ENCODE measurements at regions not wholly inside any gene's neighbourhood (a gene's known extent, or its start where the extent isn't known, plus 50 kb on each side); places are given as distances from the start of the nearest gene placed in this dataset.

DNA sequence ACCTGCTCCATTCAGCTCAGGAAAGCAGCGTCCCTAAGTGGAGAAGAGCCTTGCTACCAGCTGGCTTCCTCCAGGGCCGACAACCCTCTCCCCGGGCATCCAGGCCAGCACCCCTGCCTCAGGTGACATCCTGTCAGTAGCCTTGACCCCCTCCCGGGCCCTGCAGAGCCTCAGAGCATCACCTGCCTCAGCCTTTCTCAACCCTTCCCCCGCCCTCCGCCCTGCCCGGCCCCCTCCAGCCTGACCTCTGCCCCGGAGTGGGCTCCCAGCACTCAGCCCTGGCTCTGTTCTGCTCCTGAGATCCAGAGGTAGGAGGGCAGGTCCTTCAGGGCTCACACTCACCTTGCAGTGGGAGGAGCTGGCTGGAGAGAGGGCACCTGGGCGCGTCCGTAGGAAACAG, 73.8 kb upstream of the METRNL start:
- 93 to 96% (median 94%) methylated on average over 7 to 11 of the region's 11 CpGs for WGBS, 4 donors
- DNase-seq: no peak
- TF ChIP-seq POLR2A (IDR thresholded peaks at IDR 0.05) (no peak), CTCF (IDR thresholded peaks at IDR 0.05) (no peak)
- Histone ChIP-seq H3K27ac (no peak overlapping the region), H3K27me3 (no peaks in the 10 kb centered on the region), H3K4me3 (no peak overlapping the region), H3K9me3 (replicated peaks in 1 of 3) (no peaks in the 10 kb centered on the region), H3K36me3 (replicated peaks in 1 of 2) (peaks cover 0 to 4% of the 10 kb centered on the region in 2 donors), H3K4me1 (replicated peaks in 1 of 2) (no peaks in the 10 kb centered on the region)
- intact Hi-C loops (cut with DNase I): no loop called here

- no peak for TF ChIP-seq CTCF (IDR thresholded peaks at IDR 0.05)
- no peak for TF ChIP-seq POLR2A (IDR thresholded peaks at IDR 0.05)
- Histone ChIP-seq H3K36me3 (replicated peaks in 1 of 2) (peaks cover 0 to 4% of the 10 kb centered on the region in 2 donors), H3K27me3 (no peaks in the 10 kb centered on the region), H3K4me3 (no peak overlapping the region), H3K9me3 (replicated peaks in 1 of 3) (no peaks in the 10 kb centered on the region), H3K27ac (no peak overlapping the region), H3K4me1 (replicated peaks in 1 of 2) (no peaks in the 10 kb centered on the region)
- 84 to 93% (median 89%) methylated on average over 35 to 38 of the region's 38 CpGs for WGBS, 4 donors
- intact Hi-C loops (cut with DNase I): no loop called here
- DNase-seq: no peak
These were observed 72.6 kb upstream of the METRNL start for GRCh38 chr17:83006515-83007455.

DNA sequence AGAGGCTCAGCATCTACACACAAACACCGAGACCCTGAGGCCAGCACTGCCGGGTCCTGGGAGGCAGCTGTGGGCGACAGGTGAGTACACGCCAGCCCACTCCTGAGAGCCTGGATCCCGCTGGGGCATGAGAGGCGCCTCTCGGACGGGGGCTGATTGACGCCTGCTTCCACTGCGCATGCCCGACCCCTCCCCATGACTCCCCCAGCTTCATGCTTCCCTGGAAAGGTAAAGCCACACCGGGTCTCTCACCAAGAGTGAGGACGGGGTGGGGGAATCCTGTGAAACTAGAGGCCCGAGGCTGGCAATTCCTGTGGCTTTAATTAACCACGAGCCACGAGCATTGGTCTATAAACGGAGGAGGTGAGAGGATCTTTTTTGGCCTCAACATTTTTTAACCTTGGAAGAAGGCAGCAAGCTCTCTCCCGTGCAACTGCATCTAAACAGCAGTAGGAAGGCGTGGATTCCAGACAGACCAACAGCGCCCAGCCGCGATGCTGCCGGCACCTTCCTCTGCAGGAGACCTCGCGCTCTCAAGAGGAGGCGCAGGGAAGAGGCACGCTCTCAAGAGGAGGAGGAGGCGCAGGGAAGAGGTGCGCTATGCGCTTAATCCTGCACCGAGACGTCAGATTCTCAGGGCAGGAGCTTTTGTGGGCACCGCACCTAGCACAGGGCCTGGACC, 71.8 kb upstream of the METRNL start:
- Histone ChIP-seq H3K9me3 (replicated peaks in 1 of 3) (no peaks in the 10 kb centered on the region), H3K4me1 (replicated peaks in 1 of 2) (no peaks in the 10 kb centered on the region), H3K27ac (no peak overlapping the region), H3K27me3 (no peaks in the 10 kb centered on the region), H3K4me3 (no peak overlapping the region), H3K36me3 (replicated peaks in 1 of 2) (peaks cover 0 to 4% of the 10 kb centered on the region in 2 donors)
- TF ChIP-seq POLR2A (IDR thresholded peaks at IDR 0.05) (no peak), CTCF (IDR thresholded peaks at IDR 0.05) (no peak)
- no peak for DNase-seq
- 92 to 96% (median 94%) methylated on average over 27 to 33 of the region's 33 CpGs for WGBS, 4 donors
- intact Hi-C loops (cut with DNase I): no loop called here

GRCh38 chr17:83008186-83008510, 71.3 kb upstream of the METRNL start:
- Histone ChIP-seq H3K9me3 (replicated peaks in 1 of 3) (no peaks in the 10 kb centered on the region), H3K27me3 (no peaks in the 10 kb centered on the region), H3K4me3 (no peak overlapping the region), H3K27ac (no peak overlapping the region), H3K4me1 (replicated peaks in 1 of 2) (no peaks in the 10 kb centered on the region), H3K36me3 (replicated peaks in 1 of 2) (peaks cover 0 to 4% of the 10 kb centered on the region in 2 donors)
- intact Hi-C loops (cut with DNase I): no loop called here
- DNase-seq: no peak
- WGBS, 4 donors: 95 to 98% (median 96%) methylated on average over 9 of the region's 9 CpGs
- no peak for TF ChIP-seq CTCF (IDR thresholded peaks at IDR 0.05)
- no peak for TF ChIP-seq POLR2A (IDR thresholded peaks at IDR 0.05)

Measured in adrenal gland (tissue), 9 donors.